ENCODE measurements at regions not wholly inside any gene's neighbourhood (a gene's known extent, or its start where the extent isn't known, plus 50 kb on each side); places are given as distances from the start of the nearest gene placed in this dataset.

- TF ChIP-seq CTCF (IDR thresholded peaks at IDR 0.05; ENCODE audit: low read depth, low read length) (no peak), EZH2phosphoT487 (IDR thresholded peaks at IDR 0.05; ENCODE audit: low read depth) (no peak)
Observed at GRCh38 chr12:45667761-45668160, 61.7 kb upstream of the ARID2 start.
